CD14-positive monocyte (primary cell): ENCODE measurements at regions not wholly inside any gene's neighbourhood (a gene's known extent, or its start where the extent isn't known, plus 50 kb on each side); places are given as distances from the start of the nearest gene placed in this dataset.

Experiments used
- DNase-seq, 3 donors: peaks; one replicate each; pipeline ENCODE4 v3.0.0-alpha.2; 2011 to 2022
- H2AFZ ChIP-seq: 2 replicates; pipeline ENCODE4 v1.6.0; 2012; ENCODE audit warnings: mild to moderate bottlenecking, low read depth, low read length, inconsistent platforms; ENCODE audit not compliant: insufficient read depth, poor library complexity, severe bottlenecking
- H3K27ac ChIP-seq, 2 donors: 1 replicate in 1 of 2; 2 replicates in 1 of 2; pipeline ENCODE4 v1.5.1; 2012 to 2013; ENCODE audit warnings: low read length in 2 of 2, control low read depth in 1 of 2, inconsistent platforms in 1 of 2, low read depth in 1 of 2, mild to moderate bottlenecking in 1 of 2
- H3K27me3 ChIP-seq, 2 donors: one replicate each; pipeline versions ENCODE4 v1.6.0 to v1.6.1; 2011 to 2013; ENCODE audit warnings: low read length in 2 of 2; ENCODE audit not compliant: control insufficient read depth in 2 of 2, insufficient read depth in 2 of 2
- H3K36me3 ChIP-seq, 2 donors: replicated peaks in 1 of 2; 1 replicate in 1 of 2; 2 replicates in 1 of 2; pipeline versions ENCODE4 v1.5.1 to v1.6.1; 2012 to 2013; ENCODE audit warnings: low read length in 2 of 2, control low read depth in 1 of 2, inconsistent platforms in 1 of 2, mild to moderate bottlenecking in 1 of 2; ENCODE audit not compliant: insufficient read depth in 2 of 2, control insufficient read depth in 1 of 2
- H3K4me1 ChIP-seq, 2 donors: 1 replicate in 1 of 2; 2 replicates in 1 of 2; pipeline versions ENCODE4 v1.5.1 to v1.6.1; 2012 to 2013; ENCODE audit warnings: low read length in 2 of 2, control low read depth in 1 of 2, inconsistent platforms in 1 of 2, mild to moderate bottlenecking in 1 of 2, moderate library complexity in 1 of 2; ENCODE audit not compliant: insufficient read depth in 2 of 2, control insufficient read depth in 1 of 2
- H3K4me2 ChIP-seq: replicated peaks from 2 replicates; pipeline ENCODE3; 2012; ENCODE audit warnings: low read length, moderate library complexity, mild to moderate bottlenecking; ENCODE audit not compliant: poor library complexity, severe bottlenecking; ENCODE audit errors: extremely low read depth
- H3K4me3 ChIP-seq, 3 experiments: fragments of 200-600 bp in 1 of 3; sonication (generic) in 1 of 3; replicated peaks in 1 of 3; 1 replicate in 2 of 3; 2 replicates in 1 of 3; pipeline ENCODE4 v1.5.1; 2011 to 2013; ENCODE audit warnings: low read length in 3 of 3, mild to moderate bottlenecking in 3 of 3, control low read depth in 2 of 3, low read depth in 2 of 3, inconsistent platforms in 1 of 3, moderate library complexity in 1 of 3
- H3K79me2 ChIP-seq: 2 replicates; pipeline ENCODE4 v1.6.0; 2012; ENCODE audit warnings: mild to moderate bottlenecking, control low read depth, inconsistent platforms, low read length, moderate library complexity; ENCODE audit not compliant: insufficient read depth
- H3K9ac ChIP-seq: 2 replicates; pipeline ENCODE4 v1.6.0; 2017; ENCODE audit warnings: low read length, mild to moderate bottlenecking; ENCODE audit not compliant: insufficient read depth, poor library complexity, severe bottlenecking
- H3K9me3 ChIP-seq, 2 donors: replicated peaks in 1 of 2; 1 replicate in 1 of 2; 2 replicates in 1 of 2; pipeline versions ENCODE4 v1.5.1 to v1.6.1; 2012 to 2013; ENCODE audit warnings: low read length in 2 of 2, control low read depth in 1 of 2; ENCODE audit not compliant: control insufficient read depth in 1 of 2, insufficient read depth in 1 of 2
- H4K20me1 ChIP-seq: 2 replicates; pipeline ENCODE4 v1.6.0; 2012; ENCODE audit warnings: mild to moderate bottlenecking, low read length, control low read depth, moderate library complexity; ENCODE audit not compliant: insufficient read depth
- H3K27ac Mint-ChIP-seq, 7 donors: one replicate each; pipeline ENCODE4 v1.8.0; 2020; ENCODE audit warnings: mild to moderate bottlenecking in 7 of 7, mixed read lengths in 7 of 7, moderate library complexity in 6 of 7, inconsistent platforms in 2 of 7
- H3K27me3 Mint-ChIP-seq, 3 donors: one replicate each; pipeline ENCODE4 v1.8.0; 2021 to 2022; ENCODE audit warnings: low read depth in 3 of 3, mild to moderate bottlenecking in 3 of 3, mixed read lengths in 3 of 3, moderate library complexity in 3 of 3, inconsistent platforms in 1 of 3
- H3K36me3 Mint-ChIP-seq, 2 donors: one replicate each; pipeline ENCODE4 v1.8.0; 2020; ENCODE audit warnings: mixed read lengths in 2 of 2, inconsistent platforms in 1 of 2, mild to moderate bottlenecking in 1 of 2
- H3K4me1 Mint-ChIP-seq: one replicate; pipeline ENCODE4 v1.8.0; 2020; ENCODE audit warnings: mild to moderate bottlenecking, mixed read lengths
- H3K4me3 Mint-ChIP-seq, 2 donors: one replicate each; pipeline ENCODE4 v1.8.0; 2020; ENCODE audit warnings: mild to moderate bottlenecking in 2 of 2, mixed read lengths in 2 of 2, moderate library complexity in 1 of 2
- H3K9me3 Mint-ChIP-seq, 7 donors: one replicate each; pipeline ENCODE4 v1.8.0; 2020 to 2022; ENCODE audit warnings: mixed read lengths in 7 of 7, mild to moderate bottlenecking in 6 of 7, moderate library complexity in 6 of 7, inconsistent platforms in 2 of 7
- CTCF ChIP-seq: fragments of 200-600 bp; IDR thresholded peaks from one replicate; pipeline ENCODE4 v1.8.0; 2022; ENCODE audit warnings: antibody characterized with exemption, mild to moderate bottlenecking
- WGBS: methylation state at CpG from one replicate; pipeline ENCODE4 v1.1.5; 2013; ENCODE audit warnings: missing lambda C conversion rate; ENCODE audit not compliant: insufficient coverage; 5-methylcytosine and 5-hydroxymethylcytosine counted together
- intact Hi-C, 2 donors: fragments of 100-400 bp; cut with micrococcal nuclease; formaldehyde crosslinking; loops; one replicate each; pipeline versions ENCODE4 v1.15.0 to v1.15.1; 2023

GRCh38 chr4:74546057-74546456, 101.1 kb downstream of the AREG start:
- no CpG with 5 or more reads among the region's 2 CpGs for WGBS
- Histone ChIP-seq H3K4me3 (no peak overlapping the region), H3K4me2 (no peak overlapping the region), H3K36me3 (no peaks in the 10 kb centered on the region), H3K4me1 (peaks cover 28 to 36% of the 10 kb centered on the region in 2 donors), H3K27ac (no peak overlapping the region), H3K79me2 (no peaks in the 10 kb centered on the region), H3K9ac (no peak overlapping the region), H3K27me3 (no peaks in the 10 kb centered on the region), H2AFZ (no peak overlapping the region), H3K9me3 (no peaks in the 10 kb centered on the region), H4K20me1 (no peaks in the 10 kb centered on the region)
- Mint-ChIP-seq H3K36me3 (no peaks in the 10 kb centered on the region), H3K4me3 (no peak overlapping the region), H3K27ac (peak overlapping the region in 3 of 7 donors; percentile 11 to 57 (median 41)), H3K4me1 (peaks cover 13% of the 10 kb centered on the region), H3K27me3 (no peaks in the 10 kb centered on the region), H3K9me3 (no peaks in the 10 kb centered on the region)
- intact Hi-C loops, result loop anchor here in 1 of 2 donors (10.0 kb wide), 1 partner anchor 119 kb away; no protein-coding TSS in a partner anchor
- peak; percentile 28 to 64 (median 39) for DNase-seq
- TF ChIP-seq CTCF, result no peak

- H3K36me3 ChIP-seq, result no peaks in the 10 kb centered on the region
- no peak for DNase-seq
- H3K4me1 Mint-ChIP-seq, result peaks cover 5% of the 10 kb centered on the region
- no peaks in the 10 kb centered on the region for H3K9me3 ChIP-seq
- no peaks in the 10 kb centered on the region for H3K36me3 Mint-ChIP-seq
- no peaks in the 10 kb centered on the region for H3K9me3 Mint-ChIP-seq
- H2AFZ ChIP-seq, result no peak overlapping the region
- no peak overlapping the region for H3K9ac ChIP-seq
- no peaks in the 10 kb centered on the region for H4K20me1 ChIP-seq
- no peak for TF ChIP-seq CTCF
- H3K79me2 ChIP-seq, result no peaks in the 10 kb centered on the region
- H3K27me3 Mint-ChIP-seq, result peaks cover 0 to 2% (median 0%) of the 10 kb centered on the region in 3 donors
- H3K4me3 ChIP-seq, result no peak overlapping the region
- intact Hi-C loops, result loop anchor here in 1 of 2 donors (10.0 kb wide), 1 partner anchor 118 kb away; no protein-coding TSS in a partner anchor
- no peak overlapping the region for H3K27ac ChIP-seq
- peaks cover 20 to 28% of the 10 kb centered on the region in 2 donors for H3K4me1 ChIP-seq
- no peak overlapping the region for H3K4me2 ChIP-seq
- no peak overlapping the region for H3K4me3 Mint-ChIP-seq
- H3K27ac Mint-ChIP-seq, result no peak overlapping the region
- H3K27me3 ChIP-seq, result no peaks in the 10 kb centered on the region
Observed at GRCh38 chr4:74547042-74547441, 102.1 kb downstream of the AREG start.
